Neural cell (in vitro differentiated cells): ENCODE measurements at regions not wholly inside any gene's neighbourhood (a gene's known extent, or its start where the extent isn't known, plus 50 kb on each side); places are given as distances from the start of the nearest gene placed in this dataset.

ENCODE experiments used
- H2AFZ ChIP-seq: fragments of 200-600, 300-800 bp; sonication (generic), shearing (Covaris generic); 2 replicates; pipeline ENCODE4 v1.6.0; 2014; ENCODE audit warnings: low read depth, mild to moderate bottlenecking, antibody characterized with exemption, low read length, moderate library complexity
- H3F3A ChIP-seq: fragments of 200-600 bp; shearing (Covaris generic); 2 replicates; pipeline ENCODE4 v1.6.1; 2016; ENCODE audit warnings: mild to moderate bottlenecking, moderate library complexity, mixed read lengths, antibody characterized with exemption, low read length; ENCODE audit not compliant: insufficient read depth, poor library complexity, severe bottlenecking
- H3K27ac ChIP-seq: fragments of 200-600, 300-800 bp; sonication (generic), shearing (Covaris generic); 2 replicates; pipeline ENCODE4 v1.5.1; 2014; ENCODE audit warnings: mild to moderate bottlenecking, low read length, moderate library complexity
- H3K27me3 ChIP-seq: fragments of 300-800, 200-600 bp; sonication (generic), shearing (Covaris generic); 2 replicates; pipeline ENCODE4 v1.6.0; 2014; ENCODE audit warnings: mild to moderate bottlenecking, low read depth, low read length, moderate library complexity; ENCODE audit not compliant: insufficient read depth
- H3K36me3 ChIP-seq: fragments of 300-800, 200-600 bp; sonication (generic), shearing (Covaris generic); 2 replicates; pipeline ENCODE4 v1.5.1; 2014; ENCODE audit warnings: mild to moderate bottlenecking, antibody characterized with exemption, low read length, moderate library complexity; ENCODE audit not compliant: insufficient read depth
- H3K4me2 ChIP-seq: fragments of 300-800, 200-600 bp; sonication (generic), shearing (Covaris generic); 2 replicates; pipeline ENCODE4 v1.6.0; 2014; ENCODE audit warnings: mild to moderate bottlenecking, low read length
- H3K4me3 ChIP-seq: fragments of 300-800, 200-600 bp; sonication (generic), shearing (Covaris generic); 2 replicates; pipeline ENCODE4 v1.5.1; 2014; ENCODE audit warnings: mild to moderate bottlenecking, low read length, moderate library complexity
- H3K79me2 ChIP-seq: fragments of 200-600 bp; shearing (Covaris generic); replicated peaks from 2 replicates; pipeline ENCODE4 v1.6.0; 2014; ENCODE audit warnings: mild to moderate bottlenecking, low read length, moderate library complexity; ENCODE audit not compliant: insufficient read depth
- H3K9ac ChIP-seq: fragments of 300-800, 200-600 bp; sonication (generic), shearing (Covaris generic); 2 replicates; pipeline ENCODE4 v1.6.1; 2016; ENCODE audit warnings: mild to moderate bottlenecking, low read length, mixed read lengths
- H3K9me2 ChIP-seq: fragments of 200-600 bp; shearing (Covaris generic); 2 replicates; pipeline ENCODE4 v1.6.1; 2016; ENCODE audit warnings: mild to moderate bottlenecking, low read length, mixed read lengths; ENCODE audit not compliant: insufficient read depth
- H3K9me3 ChIP-seq: fragments of 200-600, 300-800 bp; sonication (generic), shearing (Covaris generic); 2 replicates; pipeline ENCODE4 v1.6.1; 2016; ENCODE audit warnings: mild to moderate bottlenecking, mixed run types, low read length, moderate library complexity, mixed read lengths
- H4K20me1 ChIP-seq: fragments of 200-600 bp; shearing (Covaris generic); 2 replicates; pipeline ENCODE4 v1.6.1; 2016; ENCODE audit warnings: mild to moderate bottlenecking, mixed run types; ENCODE audit not compliant: insufficient read depth
- EP300 ChIP-seq: fragments of 450-650 bp; conservative IDR thresholded peaks from 2 replicates; pipeline ENCODE4 v1.6.1; 2014; ENCODE audit warnings: antibody characterized with exemption, mild to moderate bottlenecking, moderate library complexity; ENCODE audit not compliant: poor library complexity, severe bottlenecking
- EZH2 ChIP-seq: fragments of 200-600, 300-800 bp; shearing (Covaris generic), sonication (generic); IDR thresholded peaks from 2 replicates; pipeline ENCODE4 v1.6.1; 2014; ENCODE audit warnings: antibody characterized with exemption, low read length, borderline replicate concordance, mild to moderate bottlenecking; ENCODE audit not compliant: insufficient read depth, poor library complexity, severe bottlenecking
- MXI1 ChIP-seq: fragments of 450-650 bp; conservative IDR thresholded peaks from 2 replicates; pipeline ENCODE4 v1.6.1; 2014; ENCODE audit warnings: antibody characterized with exemption, mild to moderate bottlenecking; ENCODE audit not compliant: poor library complexity, severe bottlenecking
- POLR2AphosphoS5 ChIP-seq: IDR thresholded peaks from 2 replicates; pipeline ENCODE4 v1.6.1; 2012
- RAD21 ChIP-seq: fragments of 450-650 bp; conservative IDR thresholded peaks from 2 replicates; pipeline ENCODE4 v1.6.1; 2014; ENCODE audit warnings: antibody characterized with exemption, mild to moderate bottlenecking, moderate library complexity
- SMC3 ChIP-seq: fragments of 450-650 bp; conservative IDR thresholded peaks from 2 replicates; pipeline ENCODE4 v1.6.1; 2014; ENCODE audit warnings: antibody characterized with exemption, mild to moderate bottlenecking, moderate library complexity; ENCODE audit not compliant: poor library complexity
- TAF1 ChIP-seq: IDR thresholded peaks from 2 replicates; pipeline ENCODE4 v1.6.1; 2012; ENCODE audit warnings: low read depth
- TF ChIP-seq, protein P1 (sequence below): fragments of 450-650 bp; IDR thresholded peaks from 2 replicates; pipeline ENCODE4 v1.5.1; 2014; ENCODE audit warnings: antibody characterized with exemption, mild to moderate bottlenecking, moderate library complexity; ENCODE audit not compliant: poor library complexity, severe bottlenecking
- TF ChIP-seq, protein P2 (sequence below): IDR thresholded peaks from 2 replicates; pipeline ENCODE4 v1.6.1; 2012; ENCODE audit warnings: borderline replicate concordance

GRCh38 chr4:148808416-148808815 is 366.2 kb upstream of the NR3C2 start:
- Histone ChIP-seq H3K4me3 (no peak overlapping the region), H3K9me2 (no peaks in the 10 kb centered on the region), H3K4me2 (no peak overlapping the region), H3K79me2 (no peaks in the 10 kb centered on the region), H3K27me3 (no peaks in the 10 kb centered on the region), H4K20me1 (no peaks in the 10 kb centered on the region), H3K36me3 (no peaks in the 10 kb centered on the region), H3K9me3 (no peaks in the 10 kb centered on the region), H3K27ac (no peak overlapping the region), H3F3A (peaks cover 5% of the 10 kb centered on the region), H2AFZ (no peak overlapping the region), H3K9ac (no peak overlapping the region)
- no peak for TF ChIP-seq EZH2
- no peak for TF ChIP-seq EP300
- TF ChIP-seq RAD21 = no peak
- no peak for TF ChIP-seq TAF1
- no peak for TF ChIP-seq SMC3
- TF ChIP-seq MXI1 = no peak
- TF ChIP-seq, protein P1, sequence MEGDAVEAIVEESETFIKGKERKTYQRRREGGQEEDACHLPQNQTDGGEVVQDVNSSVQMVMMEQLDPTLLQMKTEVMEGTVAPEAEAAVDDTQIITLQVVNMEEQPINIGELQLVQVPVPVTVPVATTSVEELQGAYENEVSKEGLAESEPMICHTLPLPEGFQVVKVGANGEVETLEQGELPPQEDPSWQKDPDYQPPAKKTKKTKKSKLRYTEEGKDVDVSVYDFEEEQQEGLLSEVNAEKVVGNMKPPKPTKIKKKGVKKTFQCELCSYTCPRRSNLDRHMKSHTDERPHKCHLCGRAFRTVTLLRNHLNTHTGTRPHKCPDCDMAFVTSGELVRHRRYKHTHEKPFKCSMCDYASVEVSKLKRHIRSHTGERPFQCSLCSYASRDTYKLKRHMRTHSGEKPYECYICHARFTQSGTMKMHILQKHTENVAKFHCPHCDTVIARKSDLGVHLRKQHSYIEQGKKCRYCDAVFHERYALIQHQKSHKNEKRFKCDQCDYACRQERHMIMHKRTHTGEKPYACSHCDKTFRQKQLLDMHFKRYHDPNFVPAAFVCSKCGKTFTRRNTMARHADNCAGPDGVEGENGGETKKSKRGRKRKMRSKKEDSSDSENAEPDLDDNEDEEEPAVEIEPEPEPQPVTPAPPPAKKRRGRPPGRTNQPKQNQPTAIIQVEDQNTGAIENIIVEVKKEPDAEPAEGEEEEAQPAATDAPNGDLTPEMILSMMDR = no peak

- TF ChIP-seq POLR2AphosphoS5 (no peak), EZH2 (no peak), EP300 (no peak), TAF1 (no peak), RAD21 (no peak), SMC3 (no peak), MXI1 (no peak)
- TF ChIP-seq, protein P2, sequence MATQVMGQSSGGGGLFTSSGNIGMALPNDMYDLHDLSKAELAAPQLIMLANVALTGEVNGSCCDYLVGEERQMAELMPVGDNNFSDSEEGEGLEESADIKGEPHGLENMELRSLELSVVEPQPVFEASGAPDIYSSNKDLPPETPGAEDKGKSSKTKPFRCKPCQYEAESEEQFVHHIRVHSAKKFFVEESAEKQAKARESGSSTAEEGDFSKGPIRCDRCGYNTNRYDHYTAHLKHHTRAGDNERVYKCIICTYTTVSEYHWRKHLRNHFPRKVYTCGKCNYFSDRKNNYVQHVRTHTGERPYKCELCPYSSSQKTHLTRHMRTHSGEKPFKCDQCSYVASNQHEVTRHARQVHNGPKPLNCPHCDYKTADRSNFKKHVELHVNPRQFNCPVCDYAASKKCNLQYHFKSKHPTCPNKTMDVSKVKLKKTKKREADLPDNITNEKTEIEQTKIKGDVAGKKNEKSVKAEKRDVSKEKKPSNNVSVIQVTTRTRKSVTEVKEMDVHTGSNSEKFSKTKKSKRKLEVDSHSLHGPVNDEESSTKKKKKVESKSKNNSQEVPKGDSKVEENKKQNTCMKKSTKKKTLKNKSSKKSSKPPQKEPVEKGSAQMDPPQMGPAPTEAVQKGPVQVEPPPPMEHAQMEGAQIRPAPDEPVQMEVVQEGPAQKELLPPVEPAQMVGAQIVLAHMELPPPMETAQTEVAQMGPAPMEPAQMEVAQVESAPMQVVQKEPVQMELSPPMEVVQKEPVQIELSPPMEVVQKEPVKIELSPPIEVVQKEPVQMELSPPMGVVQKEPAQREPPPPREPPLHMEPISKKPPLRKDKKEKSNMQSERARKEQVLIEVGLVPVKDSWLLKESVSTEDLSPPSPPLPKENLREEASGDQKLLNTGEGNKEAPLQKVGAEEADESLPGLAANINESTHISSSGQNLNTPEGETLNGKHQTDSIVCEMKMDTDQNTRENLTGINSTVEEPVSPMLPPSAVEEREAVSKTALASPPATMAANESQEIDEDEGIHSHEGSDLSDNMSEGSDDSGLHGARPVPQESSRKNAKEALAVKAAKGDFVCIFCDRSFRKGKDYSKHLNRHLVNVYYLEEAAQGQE = no peak
- TF ChIP-seq, protein P1 = no peak
- Histone ChIP-seq H4K20me1 (no peaks in the 10 kb centered on the region), H3K9me3 (no peaks in the 10 kb centered on the region), H3K36me3 (no peaks in the 10 kb centered on the region), H3K9me2 (no peaks in the 10 kb centered on the region), H3K4me2 (no peak overlapping the region), H3K9ac (no peak overlapping the region), H3K27me3 (no peaks in the 10 kb centered on the region), H3K4me3 (peak overlapping the region; percentile 11), H3K27ac (no peak overlapping the region), H2AFZ (no peak overlapping the region), H3F3A (no peaks in the 10 kb centered on the region), H3K79me2 (no peaks in the 10 kb centered on the region)
Measured at GRCh38 chr4:148800940-148801339, 358.7 kb upstream of the NR3C2 start.
